Body of pancreas (tissue), 4 donors: ENCODE measurements at regions not wholly inside any gene's neighbourhood (a gene's known extent, or its start where the extent isn't known, plus 50 kb on each side); places are given as distances from the start of the nearest gene placed in this dataset.

Experiments used
- POLR2A ChIP-seq, 3 donors: fragments of 450-650 bp; IDR thresholded peaks; one replicate each; pipeline ENCODE4 v1.6.1; 2016; ENCODE audit warnings: antibody characterized with exemption in 3 of 3, mild to moderate bottlenecking in 2 of 3
- TF ChIP-seq, protein P1 (sequence below), 7 experiments: fragments of 450-650 bp in 4 of 7; fragments of 200-600 bp in 3 of 7; sonication (generic) in 3 of 7; IDR thresholded peaks; one replicate each; pipeline ENCODE4 v1.5.1; 2016 to 2019; ENCODE audit warnings: antibody characterized with exemption in 7 of 7

GRCh38 chr9:89777544-89777943, 172.7 kb downstream of the GADD45G start:
- TF ChIP-seq POLR2A (IDR thresholded peaks at IDR 0.05), result no peak
- TF ChIP-seq, protein P1, sequence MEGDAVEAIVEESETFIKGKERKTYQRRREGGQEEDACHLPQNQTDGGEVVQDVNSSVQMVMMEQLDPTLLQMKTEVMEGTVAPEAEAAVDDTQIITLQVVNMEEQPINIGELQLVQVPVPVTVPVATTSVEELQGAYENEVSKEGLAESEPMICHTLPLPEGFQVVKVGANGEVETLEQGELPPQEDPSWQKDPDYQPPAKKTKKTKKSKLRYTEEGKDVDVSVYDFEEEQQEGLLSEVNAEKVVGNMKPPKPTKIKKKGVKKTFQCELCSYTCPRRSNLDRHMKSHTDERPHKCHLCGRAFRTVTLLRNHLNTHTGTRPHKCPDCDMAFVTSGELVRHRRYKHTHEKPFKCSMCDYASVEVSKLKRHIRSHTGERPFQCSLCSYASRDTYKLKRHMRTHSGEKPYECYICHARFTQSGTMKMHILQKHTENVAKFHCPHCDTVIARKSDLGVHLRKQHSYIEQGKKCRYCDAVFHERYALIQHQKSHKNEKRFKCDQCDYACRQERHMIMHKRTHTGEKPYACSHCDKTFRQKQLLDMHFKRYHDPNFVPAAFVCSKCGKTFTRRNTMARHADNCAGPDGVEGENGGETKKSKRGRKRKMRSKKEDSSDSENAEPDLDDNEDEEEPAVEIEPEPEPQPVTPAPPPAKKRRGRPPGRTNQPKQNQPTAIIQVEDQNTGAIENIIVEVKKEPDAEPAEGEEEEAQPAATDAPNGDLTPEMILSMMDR (IDR thresholded peaks at IDR 0.05), result no peak
